NCI-H1436 treated with DMSO at 0.1 percent for 48 hours (cell line): ENCODE measurements at regions not wholly inside any gene's neighbourhood (a gene's known extent, or its start where the extent isn't known, plus 50 kb on each side); places are given as distances from the start of the nearest gene placed in this dataset.
"Not testable (repeated sequence)": the region's sequence is repeated elsewhere in the genome, so short reads cannot be mapped to it uniquely, and the experiment has no call there.

Experiments used
- DNase-seq: peaks from one replicate; lab custom pipeline; 2025; lab: John Stamatoyannopoulos, UW

DNA sequence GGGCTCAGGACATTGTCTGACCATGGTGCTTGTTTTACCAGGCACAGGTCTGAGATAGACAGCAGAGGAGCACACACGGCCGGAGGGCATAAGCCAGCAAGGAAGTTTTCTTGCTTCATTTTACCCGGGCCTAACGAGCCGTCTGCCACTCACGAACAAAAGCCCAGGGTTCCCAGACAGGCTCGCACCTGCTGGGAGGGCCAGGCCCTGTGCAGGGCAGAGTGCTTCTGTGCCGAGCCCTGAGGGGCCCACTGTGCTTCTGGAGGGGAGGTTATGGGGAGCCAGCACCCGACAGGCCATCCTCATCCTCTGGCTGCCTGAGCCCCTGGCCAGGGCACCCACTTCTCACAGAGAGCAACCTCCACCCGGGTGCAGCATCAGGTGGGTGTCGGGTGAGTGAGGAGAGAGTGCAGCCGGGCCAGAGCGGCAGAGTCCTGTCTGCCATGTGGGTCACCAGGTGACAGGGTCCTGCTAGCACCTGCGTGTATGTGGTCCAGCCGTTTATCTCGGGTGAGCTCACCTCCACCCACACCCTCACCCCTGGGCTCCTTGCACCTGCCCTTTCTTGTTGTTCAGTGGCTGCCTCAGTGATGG, 297.9 kb downstream of the NDUFA10 start:
- DNase-seq = no peak

DNA sequence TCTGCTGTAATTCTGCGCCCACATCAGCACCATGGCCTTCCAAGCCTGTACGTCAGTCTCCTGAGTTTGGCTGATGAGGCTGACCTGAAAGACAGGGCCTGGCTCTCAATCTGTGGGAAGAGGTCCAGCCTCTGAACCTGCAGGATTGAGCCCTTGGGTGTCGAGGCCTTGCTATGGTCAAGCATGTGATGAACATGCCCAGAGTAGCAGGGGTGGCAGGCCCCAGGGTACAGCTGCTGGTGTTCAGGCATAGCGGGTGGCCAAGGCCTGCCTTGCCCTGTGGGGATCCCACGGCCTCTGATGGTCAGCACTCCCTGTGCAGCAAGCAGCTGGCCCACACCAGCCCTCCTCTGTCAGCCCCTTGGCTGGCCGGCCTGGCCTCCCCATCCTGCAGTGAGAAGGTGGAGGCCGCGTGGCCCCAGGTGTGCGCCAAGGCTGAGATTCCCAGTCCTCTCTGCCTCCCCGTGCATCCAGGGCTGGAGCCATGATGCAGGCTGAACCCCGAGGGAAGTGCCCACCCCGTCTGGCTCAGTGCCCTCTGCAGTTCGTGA, 298.4 kb downstream of the NDUFA10 start:
- no peak for DNase-seq

GRCh38 chr2:239726091-239726591, 299.0 kb downstream of the NDUFA10 start:
- DNase-seq = no peak

DNA sequence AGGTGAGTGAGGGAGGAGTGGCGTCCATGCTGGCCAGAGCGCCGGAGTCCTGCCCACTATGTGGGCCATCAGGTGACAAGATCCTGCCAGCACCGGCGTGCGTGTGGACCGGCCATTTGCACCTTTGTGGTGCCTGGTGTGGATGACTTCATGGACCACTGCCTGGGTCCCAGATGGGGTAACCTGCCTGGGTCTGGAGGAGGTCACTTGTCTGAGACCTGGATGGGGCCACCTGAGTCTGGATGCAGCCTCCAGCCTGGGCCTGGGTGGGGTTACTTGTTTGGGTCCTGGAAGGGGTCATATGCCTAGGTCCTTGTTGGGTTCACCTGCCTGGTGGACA, 299.6 kb downstream of the NDUFA10 start:
- DNase-seq = no peak

DNA sequence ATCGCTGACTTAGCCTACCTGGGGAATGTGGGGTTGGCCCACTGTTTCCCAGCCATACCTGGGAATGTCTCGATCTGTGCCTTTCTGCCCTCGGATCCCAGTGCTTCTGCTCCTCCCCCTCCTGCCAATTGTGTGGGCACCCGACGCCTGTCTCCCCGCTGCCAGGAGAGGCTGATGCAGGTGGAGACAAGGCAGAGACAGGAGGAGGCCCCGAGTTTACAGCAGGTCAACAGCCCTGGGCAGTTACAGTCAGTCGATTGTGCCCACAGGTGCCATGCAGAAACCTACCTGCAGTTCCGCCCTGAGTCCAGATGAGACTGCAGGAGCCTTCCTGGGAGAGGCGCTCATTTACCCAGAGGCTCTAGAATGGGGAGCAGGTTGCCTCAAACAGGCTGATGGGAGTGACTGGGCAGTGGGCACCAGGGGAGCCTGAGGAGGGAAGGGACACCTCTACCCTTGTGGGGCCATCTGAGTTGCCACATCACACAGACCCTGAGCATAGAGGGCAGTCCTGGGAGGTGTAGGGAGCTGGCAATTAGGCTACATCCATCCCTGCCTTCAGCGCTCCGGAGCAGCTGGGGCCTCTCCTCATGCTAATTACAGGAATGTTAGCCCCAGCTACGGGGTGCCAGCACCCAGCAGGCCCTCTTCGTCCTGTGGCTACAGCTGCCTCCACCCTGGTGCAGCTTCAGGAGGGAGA, 300.1 kb downstream of the NDUFA10 start:
- DNase-seq = no peak

- no peak for DNase-seq
Measured at GRCh38 chr2:239724194-239724849, 300.8 kb downstream of the NDUFA10 start.

GRCh38 chr2:239723486-239724193, 301.5 kb downstream of the NDUFA10 start:
- DNase-seq = no peak

- DNase-seq = no peak
Measured at GRCh38 chr2:239722760-239723470, 302.2 kb downstream of the NDUFA10 start.

- DNase-seq = no peak
Measured at GRCh38 chr2:239721991-239722759, 303.0 kb downstream of the NDUFA10 start.

DNA sequence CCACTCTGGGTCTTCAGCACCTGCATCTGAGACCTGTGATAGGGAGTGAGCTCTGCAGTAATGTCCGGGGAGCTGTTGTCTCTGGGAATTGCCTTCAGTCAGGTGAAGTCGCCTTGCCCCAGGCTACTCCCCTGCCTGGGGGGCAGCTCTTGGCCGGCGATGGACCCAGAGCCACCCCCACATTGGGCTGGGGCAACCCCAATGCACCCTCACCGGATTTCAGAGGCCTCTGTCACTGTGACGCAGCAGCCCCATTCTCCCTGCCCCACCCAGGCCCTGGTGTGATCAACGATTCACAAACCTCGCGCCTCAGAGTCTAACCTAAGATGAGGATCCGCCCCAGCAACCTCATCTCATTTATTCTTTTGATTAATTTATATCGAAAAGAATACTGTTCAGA, 303.6 kb downstream of the NDUFA10 start:
- no peak for DNase-seq

DNA sequence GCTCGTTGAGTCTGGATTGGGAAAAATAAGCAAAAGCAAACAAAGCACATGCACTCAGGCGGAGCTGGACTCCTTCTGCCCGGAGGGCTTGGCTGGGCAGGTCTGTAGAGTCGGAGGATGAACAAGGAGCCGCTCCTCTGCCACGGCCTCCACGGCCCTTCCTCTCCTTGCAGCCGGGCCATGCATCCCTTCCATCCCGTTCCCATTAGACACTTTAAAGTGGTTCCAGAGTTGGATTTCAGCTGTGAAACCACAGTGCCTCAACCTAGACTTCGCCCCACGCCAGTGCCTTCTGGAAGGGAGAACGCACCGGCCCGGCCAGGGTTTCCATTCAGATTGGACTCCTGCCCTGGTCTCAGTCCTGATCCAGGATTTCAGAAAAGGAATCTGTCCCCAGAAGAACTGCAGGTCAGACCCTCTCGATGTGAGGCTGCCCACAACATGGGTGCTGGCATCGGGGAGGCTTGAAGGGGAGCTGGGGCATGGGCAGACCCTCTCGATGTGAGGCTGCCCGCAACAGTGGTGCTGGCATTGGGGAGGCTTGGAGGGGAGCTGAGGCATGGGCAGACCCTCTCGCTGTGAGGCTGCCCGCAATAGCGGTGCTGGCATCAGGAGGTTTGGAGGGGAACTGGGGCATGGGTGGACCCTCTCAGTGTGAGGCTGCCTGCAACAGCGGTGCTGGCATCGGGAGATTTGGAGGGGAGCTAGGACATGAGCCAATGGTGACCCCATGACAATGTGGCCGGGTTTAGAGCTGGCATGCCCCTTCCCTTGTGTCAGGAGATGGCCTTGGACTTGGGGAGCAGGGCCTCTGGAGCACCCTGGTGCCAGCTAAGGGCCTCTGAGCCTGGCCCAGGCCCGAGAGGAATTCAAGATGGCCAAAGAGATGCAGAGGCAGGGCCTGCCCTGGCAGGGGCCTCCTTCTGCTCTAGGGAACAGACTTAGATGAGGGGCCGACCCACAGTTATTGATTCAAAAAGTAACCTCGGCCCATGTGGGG, 304.5 kb downstream of the NDUFA10 start:
- no peak for DNase-seq

DNA sequence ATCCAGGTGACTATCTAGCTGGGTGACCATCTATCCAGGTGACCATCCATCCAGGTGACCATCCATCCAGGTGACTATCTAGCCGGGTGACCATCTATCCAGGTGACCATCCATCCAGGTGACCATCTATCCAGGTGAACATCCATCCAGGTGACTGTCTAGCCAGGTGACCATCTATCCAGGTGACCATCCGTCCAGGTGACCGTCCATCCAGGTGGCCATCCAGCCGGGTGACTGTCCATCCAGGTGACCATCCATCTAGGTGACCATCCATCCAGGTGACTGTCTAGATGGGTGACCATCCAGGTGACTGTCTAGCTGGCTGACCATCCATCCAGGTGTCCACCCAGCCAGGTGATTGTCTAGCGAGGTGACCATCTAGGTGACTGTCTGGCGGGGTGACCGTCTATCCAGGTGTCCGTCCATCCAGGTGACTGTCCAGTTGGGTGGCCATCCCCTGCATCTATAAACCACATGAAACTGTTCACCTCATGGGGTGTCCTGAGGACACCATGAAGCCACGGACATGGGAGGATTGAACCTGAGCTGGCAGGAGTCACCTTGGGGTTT, 305.3 kb downstream of the NDUFA10 start:
- no peak for DNase-seq

DNA sequence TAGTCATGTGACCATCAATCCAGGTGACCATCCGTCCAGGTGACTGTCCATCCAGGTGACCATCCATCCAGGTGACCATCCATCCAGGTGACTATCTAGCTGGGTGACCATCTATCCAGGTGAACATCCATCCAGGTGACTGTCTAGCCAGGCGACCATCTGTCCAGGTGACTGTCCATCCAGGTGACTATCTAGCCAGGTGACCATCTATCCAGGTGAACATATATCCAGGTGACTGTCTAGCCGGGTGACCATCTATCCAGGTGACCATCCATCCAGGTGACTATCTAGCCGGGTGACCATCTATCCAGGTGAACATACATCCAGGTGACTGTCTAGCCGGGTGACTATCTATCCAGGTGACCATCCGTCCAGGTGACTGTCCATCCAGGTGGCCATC, 306.2 kb downstream of the NDUFA10 start:
- DNase-seq = not testable (repeated sequence)

DNA sequence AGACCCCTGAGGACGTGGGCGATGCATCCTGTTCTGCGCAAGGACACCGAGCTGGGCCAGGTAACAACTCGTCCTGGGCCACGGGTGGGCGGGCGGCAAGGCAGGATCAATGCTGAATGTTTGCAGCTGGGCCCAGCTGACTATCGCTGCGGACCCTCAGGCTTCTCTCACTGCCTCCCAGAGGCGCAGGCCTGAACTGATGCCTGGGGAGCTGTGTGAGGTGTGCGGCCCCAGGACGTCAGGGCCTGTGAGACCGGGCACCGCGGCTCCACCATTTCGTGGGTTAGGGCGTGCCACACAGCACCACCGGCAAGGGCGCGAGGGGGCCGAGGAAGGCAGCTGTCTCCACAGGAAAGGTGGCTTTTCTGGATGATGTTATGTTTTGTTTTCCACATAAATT, 307.4 kb downstream of the NDUFA10 start:
- DNase-seq = no peak

GRCh38 chr2:239717319-239717675, 307.8 kb downstream of the NDUFA10 start:
- no peak for DNase-seq

DNA sequence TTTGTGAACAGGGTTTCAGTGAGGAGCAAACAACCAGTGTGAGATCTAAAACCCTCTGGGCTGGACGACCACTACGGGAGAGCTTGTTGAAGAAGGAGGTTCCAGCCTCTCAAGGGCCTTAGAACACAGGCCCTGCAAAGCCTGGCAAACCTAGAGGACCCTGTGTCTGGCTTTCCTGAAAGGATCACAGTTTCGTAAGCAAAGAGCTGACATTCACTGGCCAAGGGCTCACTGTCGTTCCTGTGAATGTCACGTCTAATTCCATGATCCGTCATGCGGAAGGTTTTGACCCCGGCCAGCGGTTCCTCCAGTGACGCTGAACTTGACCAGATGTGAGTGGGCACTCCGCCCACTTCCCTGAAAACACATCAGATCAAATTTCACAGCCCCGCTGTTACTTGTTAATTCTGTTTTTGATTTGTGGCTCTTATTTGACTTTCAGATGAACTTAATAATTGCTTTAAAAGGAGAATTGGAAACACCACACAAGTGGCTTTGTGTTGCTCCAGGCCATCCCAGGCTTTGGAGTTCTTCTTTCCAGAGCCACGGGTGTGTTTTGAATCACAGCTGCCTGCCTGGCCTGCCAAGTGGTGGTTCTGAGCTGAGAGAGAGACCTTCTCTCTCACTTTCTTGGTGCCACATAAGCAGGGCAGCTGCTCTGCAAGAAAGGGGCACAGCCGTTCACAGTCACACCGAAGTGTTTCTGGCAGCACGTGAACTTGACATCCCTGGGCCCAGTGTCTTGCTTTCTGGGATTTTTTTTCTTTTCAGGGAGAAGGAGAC, 308.4 kb downstream of the NDUFA10 start:
- no peak for DNase-seq

DNA sequence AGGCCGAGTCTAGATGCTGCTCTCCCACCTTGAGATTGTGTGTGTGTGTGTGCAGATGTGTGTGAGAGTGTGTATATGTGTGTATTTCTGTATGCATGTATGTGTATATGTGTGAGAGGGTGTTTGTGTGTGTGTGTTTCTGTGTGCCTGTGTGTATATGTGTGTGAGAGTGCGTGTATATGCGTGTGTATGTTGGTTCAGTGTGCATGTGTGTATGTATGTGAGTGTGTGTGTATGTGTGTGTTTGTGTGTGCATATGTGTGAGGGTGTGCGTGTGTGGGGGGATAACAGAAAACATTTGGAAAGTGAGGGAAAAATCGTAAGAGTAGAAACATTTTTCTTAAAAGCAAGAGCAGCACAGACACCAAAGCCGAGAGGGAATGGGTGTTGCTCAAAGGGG, 309.1 kb downstream of the NDUFA10 start:
- no peak for DNase-seq

GRCh38 chr2:239715606-239716005, 309.5 kb downstream of the NDUFA10 start:
- DNase-seq = no peak

GRCh38 chr2:239715202-239715601, 309.9 kb downstream of the NDUFA10 start:
- DNase-seq = no peak
